Transverse colon (tissue), 4 donors: ENCODE measurements at regions not wholly inside any gene's neighbourhood (a gene's known extent, or its start where the extent isn't known, plus 50 kb on each side); places are given as distances from the start of the nearest gene placed in this dataset.

Source experiments
- CTCF ChIP-seq, 5 experiments: fragments of 200-600 bp in 3 of 5; fragments of 450-650 bp in 2 of 5; sonication (generic) in 3 of 5; IDR thresholded peaks; 1 replicate in 2 of 5; 2 replicates in 3 of 5; pipeline ENCODE4 v1.5.1; 2016 to 2017; ENCODE audit warnings: antibody characterized with exemption in 5 of 5, inconsistent platforms in 3 of 5, mild to moderate bottlenecking in 2 of 5, moderate library complexity in 1 of 5
- POLR2A ChIP-seq: fragments of 450-650 bp; IDR thresholded peaks from one replicate; pipeline ENCODE4 v1.6.1; 2016; ENCODE audit warnings: antibody characterized with exemption, mild to moderate bottlenecking, moderate library complexity
- POLR2AphosphoS5 ChIP-seq, 3 donors: sonication (generic); formaldehyde crosslinking; IDR thresholded peaks; one replicate each; pipeline ENCODE4 v1.6.1; 2016; ENCODE audit warnings: antibody characterized with exemption in 3 of 3

- no peak for TF ChIP-seq CTCF (IDR thresholded peaks at IDR 0.05)
- no peak for TF ChIP-seq POLR2AphosphoS5 (IDR thresholded peaks at IDR 0.05)
- TF ChIP-seq POLR2A, result no peak
Measured at GRCh38 chr21:16992448-16992847, 520.4 kb upstream of the CXADR start.
